HUES6 (cell line): ENCODE measurements at regions not wholly inside any gene's neighbourhood (a gene's known extent, or its start where the extent isn't known, plus 50 kb on each side); places are given as distances from the start of the nearest gene placed in this dataset.

Experiments
- H3K27ac ChIP-seq: 2 replicates; pipeline ENCODE4 v1.7.0; 2013; ENCODE audit warnings: low read depth, mild to moderate bottlenecking, low read length, inconsistent platforms
- H3K27me3 ChIP-seq: 2 replicates; pipeline ENCODE4 v1.6.1; 2013; ENCODE audit warnings: low read length; ENCODE audit not compliant: control insufficient read depth, insufficient read depth
- H3K36me3 ChIP-seq: 2 replicates; pipeline ENCODE4 v1.6.1; 2013; ENCODE audit warnings: low read length; ENCODE audit not compliant: control insufficient read depth, insufficient read depth
- H3K4me1 ChIP-seq: 2 replicates; pipeline ENCODE4 v1.6.1; 2013; ENCODE audit warnings: low read length; ENCODE audit not compliant: control insufficient read depth, insufficient read depth
- H3K4me3 ChIP-seq: 2 replicates; pipeline ENCODE4 v1.5.1; 2013; ENCODE audit warnings: low read depth, low read length
- H3K9ac ChIP-seq: one replicate; pipeline ENCODE4 v1.6.1; 2013; ENCODE audit warnings: mild to moderate bottlenecking, low read length
- H3K9me3 ChIP-seq: 2 replicates; pipeline ENCODE4 v1.6.1; 2013; ENCODE audit warnings: low read depth, low read length; ENCODE audit not compliant: control insufficient read depth, insufficient read depth

GRCh38 chr5:175181331-175181730 is 262.7 kb downstream of the DRD1 start:
- Histone ChIP-seq H3K9ac (no peak overlapping the region), H3K27ac (no peak overlapping the region), H3K36me3 (no peaks in the 10 kb centered on the region), H3K4me3 (no peak overlapping the region), H3K4me1 (no peaks in the 10 kb centered on the region), H3K27me3 (no peaks in the 10 kb centered on the region), H3K9me3 (no peaks in the 10 kb centered on the region)

DNA sequence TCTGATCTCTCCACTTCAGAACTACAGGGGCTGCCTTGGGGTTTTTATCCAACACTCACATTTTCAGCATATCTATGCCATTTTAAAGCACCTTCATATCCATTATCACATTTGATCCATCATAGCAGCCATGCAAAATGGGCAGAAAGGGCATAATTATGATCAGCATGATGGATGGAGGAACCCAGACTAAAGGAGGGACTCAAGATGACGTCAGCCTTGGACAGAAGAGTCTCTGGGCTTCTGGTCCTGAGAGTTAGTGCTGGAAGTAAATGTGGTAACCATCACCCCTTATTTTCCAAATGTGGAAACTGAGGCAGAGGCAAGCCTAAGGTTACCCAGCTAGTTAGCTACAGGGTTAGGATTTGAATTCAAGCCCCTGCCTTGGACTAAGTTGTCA is 273.1 kb downstream of the DRD1 start:
- H3K4me1 ChIP-seq: no peaks in the 10 kb centered on the region
- H3K36me3 ChIP-seq: no peaks in the 10 kb centered on the region
- H3K27ac ChIP-seq: no peak overlapping the region
- H3K27me3 ChIP-seq: no peaks in the 10 kb centered on the region
- no peak overlapping the region for H3K9ac ChIP-seq
- H3K4me3 ChIP-seq: no peak overlapping the region
- no peaks in the 10 kb centered on the region for H3K9me3 ChIP-seq

- Histone ChIP-seq H3K4me1 (no peaks in the 10 kb centered on the region), H3K27me3 (no peaks in the 10 kb centered on the region), H3K27ac (no peak overlapping the region), H3K36me3 (no peaks in the 10 kb centered on the region), H3K4me3 (no peak overlapping the region), H3K9me3 (no peaks in the 10 kb centered on the region), H3K9ac (no peak overlapping the region)
Measured at GRCh38 chr5:175168882-175169507, 275.0 kb downstream of the DRD1 start.

DNA sequence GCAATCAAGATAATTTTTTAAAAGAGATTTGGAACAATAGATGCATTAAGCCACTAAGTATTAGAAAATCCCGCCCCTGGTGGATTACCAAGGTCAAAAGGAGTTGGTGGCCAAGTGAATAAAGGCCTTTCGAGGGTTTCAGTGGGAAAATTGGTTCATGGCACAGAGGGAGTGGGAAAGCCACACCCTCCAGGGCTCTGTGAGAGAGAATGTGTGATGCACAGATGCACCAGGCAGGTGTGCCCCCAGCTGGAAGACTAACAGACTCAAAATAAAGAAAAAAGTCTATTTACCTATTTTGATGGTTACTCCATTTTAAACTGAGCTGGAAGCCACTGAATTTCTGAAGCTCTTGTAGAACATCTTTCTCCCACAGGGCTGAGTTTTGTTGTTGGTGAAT is 278.0 kb downstream of the DRD1 start:
- H3K27me3 ChIP-seq: no peaks in the 10 kb centered on the region
- H3K27ac ChIP-seq: no peak overlapping the region
- H3K9me3 ChIP-seq: no peaks in the 10 kb centered on the region
- H3K9ac ChIP-seq: no peak overlapping the region
- H3K4me3 ChIP-seq: no peak overlapping the region
- H3K36me3 ChIP-seq: no peaks in the 10 kb centered on the region
- H3K4me1 ChIP-seq: no peaks in the 10 kb centered on the region

DNA sequence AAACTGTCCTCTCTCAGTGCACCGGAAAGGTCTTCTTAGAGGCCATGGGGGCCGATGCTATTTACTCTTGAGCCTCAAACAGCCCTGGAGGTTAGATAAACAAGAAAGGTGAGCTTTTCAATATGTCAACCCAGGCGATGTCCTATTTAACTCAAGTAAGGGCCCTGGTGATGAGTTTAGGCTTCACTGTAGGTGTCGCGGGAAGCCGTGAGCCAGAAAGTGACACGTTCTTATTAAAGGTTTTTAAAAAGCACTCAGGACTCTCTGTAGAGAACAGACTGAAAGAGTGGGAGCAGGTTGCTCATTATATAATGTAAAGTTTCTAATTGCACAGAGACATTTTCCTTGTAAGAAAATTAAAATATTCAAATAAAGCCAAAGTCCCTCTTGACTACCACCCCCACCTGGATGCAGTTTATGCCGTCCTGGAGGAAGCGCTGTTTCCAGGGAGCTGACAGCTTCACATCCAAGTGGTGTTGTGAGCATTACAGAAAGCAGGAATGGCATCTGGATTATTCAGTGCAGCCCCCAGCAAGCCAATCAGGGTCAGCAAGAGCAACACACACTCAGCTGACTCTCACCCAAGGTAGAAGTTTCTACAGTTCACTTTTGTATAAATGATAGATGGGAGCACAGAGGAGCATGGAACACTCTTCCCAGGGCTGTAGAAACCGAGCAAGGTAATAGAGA is 280.3 kb downstream of the DRD1 start:
- no peaks in the 10 kb centered on the region for H3K27me3 ChIP-seq

GRCh38 chr5:175162036-175162435 is 281.9 kb downstream of the DRD1 start:
- no peaks in the 10 kb centered on the region for H3K27me3 ChIP-seq
- no peaks in the 10 kb centered on the region for H3K4me1 ChIP-seq
- no peaks in the 10 kb centered on the region for H3K9me3 ChIP-seq
- no peak overlapping the region for H3K27ac ChIP-seq
- H3K9ac ChIP-seq: no peak overlapping the region
- H3K4me3 ChIP-seq: no peak overlapping the region
- no peaks in the 10 kb centered on the region for H3K36me3 ChIP-seq

More for the DNA sequence above, 280.3 kb downstream of the DRD1 start:
- Histone ChIP-seq H3K9me3 (no peaks in the 10 kb centered on the region), H3K36me3 (no peaks in the 10 kb centered on the region), H3K4me1 (no peaks in the 10 kb centered on the region), H3K9ac (no peak overlapping the region), H3K4me3 (no peak overlapping the region), H3K27ac (no peak overlapping the region)

GRCh38 chr5:175159956-175160355 is 284.0 kb downstream of the DRD1 start:
- Histone ChIP-seq H3K27ac (no peak overlapping the region), H3K4me3 (no peak overlapping the region), H3K9me3 (no peaks in the 10 kb centered on the region), H3K9ac (no peak overlapping the region), H3K36me3 (no peaks in the 10 kb centered on the region), H3K27me3 (no peaks in the 10 kb centered on the region), H3K4me1 (no peaks in the 10 kb centered on the region)

GRCh38 chr5:175148636-175149172 is 295.3 kb downstream of the DRD1 start:
- Histone ChIP-seq H3K9ac (no peak overlapping the region), H3K36me3 (no peaks in the 10 kb centered on the region), H3K4me1 (no peaks in the 10 kb centered on the region), H3K9me3 (peaks cover 42% of the 10 kb centered on the region), H3K4me3 (no peak overlapping the region), H3K27me3 (no peaks in the 10 kb centered on the region), H3K27ac (no peak overlapping the region)

- Histone ChIP-seq H3K27me3 (no peaks in the 10 kb centered on the region), H3K36me3 (no peaks in the 10 kb centered on the region), H3K4me3 (no peak overlapping the region), H3K27ac (no peak overlapping the region), H3K9me3 (peaks cover 39% of the 10 kb centered on the region), H3K4me1 (no peaks in the 10 kb centered on the region), H3K9ac (no peak overlapping the region)
Measured at GRCh38 chr5:175146733-175147132, 297.2 kb downstream of the DRD1 start.

- Histone ChIP-seq H3K9me3 (peaks cover 8% of the 10 kb centered on the region), H3K4me3 (no peak overlapping the region), H3K27me3 (no peaks in the 10 kb centered on the region), H3K27ac (no peak overlapping the region), H3K4me1 (no peaks in the 10 kb centered on the region), H3K9ac (no peak overlapping the region), H3K36me3 (no peaks in the 10 kb centered on the region)
Measured at GRCh38 chr5:175141421-175141820, 302.6 kb downstream of the DRD1 start.

GRCh38 chr5:175133185-175133584 is 310.8 kb downstream of the DRD1 start:
- Histone ChIP-seq H3K9ac (no peak overlapping the region), H3K36me3 (no peaks in the 10 kb centered on the region), H3K4me3 (no peak overlapping the region), H3K27me3 (no peaks in the 10 kb centered on the region), H3K27ac (no peak overlapping the region), H3K9me3 (peaks cover 10% of the 10 kb centered on the region), H3K4me1 (peaks cover 17% of the 10 kb centered on the region)
